Fibroblast of pulmonary artery (primary cell): ENCODE measurements at regions not wholly inside any gene's neighbourhood (a gene's known extent, or its start where the extent isn't known, plus 50 kb on each side); places are given as distances from the start of the nearest gene placed in this dataset.
A peak's percentile ranks its signal among the peaks of the same experiment; 100 is the strongest.

Source experiments
- DNase-seq: peaks from one replicate; pipeline ENCODE4 v3.0.0-alpha.2; 2010; ENCODE audit warnings: low read depth
- H3K4me3 ChIP-seq: replicated peaks from 2 replicates; pipeline ENCODE4 v1.5.1; 2011; ENCODE audit warnings: low read depth, mild to moderate bottlenecking, control low read depth, low read length, moderate library complexity
- TF ChIP-seq, protein P1 (sequence below): IDR thresholded peaks from 2 replicates; pipeline ENCODE4 v1.5.1; 2011; ENCODE audit warnings: mild to moderate bottlenecking, control low read depth, low read length, inconsistent platforms; ENCODE audit errors: missing control alignments

- H3K4me3 ChIP-seq: no peak overlapping the region
- TF ChIP-seq, protein P1, sequence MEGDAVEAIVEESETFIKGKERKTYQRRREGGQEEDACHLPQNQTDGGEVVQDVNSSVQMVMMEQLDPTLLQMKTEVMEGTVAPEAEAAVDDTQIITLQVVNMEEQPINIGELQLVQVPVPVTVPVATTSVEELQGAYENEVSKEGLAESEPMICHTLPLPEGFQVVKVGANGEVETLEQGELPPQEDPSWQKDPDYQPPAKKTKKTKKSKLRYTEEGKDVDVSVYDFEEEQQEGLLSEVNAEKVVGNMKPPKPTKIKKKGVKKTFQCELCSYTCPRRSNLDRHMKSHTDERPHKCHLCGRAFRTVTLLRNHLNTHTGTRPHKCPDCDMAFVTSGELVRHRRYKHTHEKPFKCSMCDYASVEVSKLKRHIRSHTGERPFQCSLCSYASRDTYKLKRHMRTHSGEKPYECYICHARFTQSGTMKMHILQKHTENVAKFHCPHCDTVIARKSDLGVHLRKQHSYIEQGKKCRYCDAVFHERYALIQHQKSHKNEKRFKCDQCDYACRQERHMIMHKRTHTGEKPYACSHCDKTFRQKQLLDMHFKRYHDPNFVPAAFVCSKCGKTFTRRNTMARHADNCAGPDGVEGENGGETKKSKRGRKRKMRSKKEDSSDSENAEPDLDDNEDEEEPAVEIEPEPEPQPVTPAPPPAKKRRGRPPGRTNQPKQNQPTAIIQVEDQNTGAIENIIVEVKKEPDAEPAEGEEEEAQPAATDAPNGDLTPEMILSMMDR: no peak
- no peak for DNase-seq
Observed at GRCh38 chr2:145017149-145017548, 497.2 kb upstream of the ZEB2 start.

DNA sequence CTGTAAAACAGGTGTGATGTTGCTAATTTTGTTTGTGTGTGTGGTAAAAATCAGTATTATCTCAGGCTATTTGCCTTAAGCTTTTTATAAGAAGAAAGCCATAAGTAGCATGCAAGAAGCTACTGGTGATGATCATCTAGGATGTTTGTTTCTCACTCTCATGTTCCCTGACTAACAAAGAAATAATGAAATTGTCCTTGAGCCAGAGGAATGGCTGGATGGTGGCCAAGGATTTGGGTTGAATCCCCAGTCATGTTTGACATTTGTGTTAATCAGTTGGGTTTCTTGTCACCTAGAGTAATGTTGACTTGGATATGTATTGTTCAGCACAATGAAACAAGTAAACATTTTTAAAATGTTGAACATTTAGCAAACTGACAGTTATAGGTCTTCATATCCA is 496.8 kb upstream of the ZEB2 start:
- no peak overlapping the region for H3K4me3 ChIP-seq
- TF ChIP-seq, protein P1: no peak
- peak; percentile 32 for DNase-seq

DNA sequence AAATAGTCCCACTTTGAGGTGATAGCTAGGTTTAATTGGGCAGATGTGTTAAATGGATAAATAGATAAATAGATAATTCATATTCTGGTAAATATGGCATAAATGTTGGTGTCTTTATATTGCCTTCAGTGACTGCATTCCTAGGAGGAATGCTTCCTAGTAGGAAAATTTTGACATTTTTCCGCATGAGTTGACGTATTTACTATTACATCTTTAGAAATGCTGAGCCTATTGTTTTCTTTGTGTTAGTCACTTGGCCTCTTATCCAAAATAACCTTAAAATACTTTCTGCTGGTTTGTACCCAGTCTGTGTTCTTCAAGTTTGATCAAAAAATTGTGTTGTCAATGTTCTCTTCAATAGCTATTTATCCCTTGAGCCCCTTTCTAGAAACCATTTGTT is 495.6 kb upstream of the ZEB2 start:
- DNase-seq: peak; percentile 50
- TF ChIP-seq, protein P1: no peak

GRCh38 chr2:145012806-145013205 is 492.9 kb upstream of the ZEB2 start:
- TF ChIP-seq, protein P1: no peak
- H3K4me3 ChIP-seq: no peak overlapping the region
- peak; percentile 25 for DNase-seq

More for the DNA sequence above, 495.6 kb upstream of the ZEB2 start:
- H3K4me3 ChIP-seq: no peak overlapping the region

- DNase-seq: peak; percentile 75
- TF ChIP-seq, protein P1: no peak
- H3K4me3 ChIP-seq: no peak overlapping the region
Observed at GRCh38 chr2:145012214-145012670, 492.3 kb upstream of the ZEB2 start.

GRCh38 chr2:145010635-145011034 is 490.7 kb upstream of the ZEB2 start:
- no peak overlapping the region for H3K4me3 ChIP-seq
- TF ChIP-seq, protein P1: no peak
- DNase-seq: no peak

DNA sequence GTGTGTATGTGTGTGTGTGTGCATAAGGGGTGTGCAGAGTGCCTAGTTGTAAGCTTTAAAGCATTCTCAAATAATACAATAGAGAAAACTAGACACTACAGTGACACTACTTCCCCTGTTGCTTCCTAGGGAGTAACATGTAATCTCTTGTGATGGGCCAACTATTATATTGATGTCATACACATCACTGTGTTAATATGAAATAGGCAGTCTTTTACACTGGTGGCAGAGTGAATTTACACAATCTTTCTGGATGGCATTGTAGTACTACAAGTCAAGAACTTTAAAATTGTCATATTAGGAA is 488.0 kb upstream of the ZEB2 start:
- TF ChIP-seq, protein P1: no peak
- no peak for DNase-seq
- peak overlapping the region; percentile 39 for H3K4me3 ChIP-seq
